Mesothelial cell of epicardium (in vitro differentiated cells): ENCODE measurements at regions not wholly inside any gene's neighbourhood (a gene's known extent, or its start where the extent isn't known, plus 50 kb on each side); places are given as distances from the start of the nearest gene placed in this dataset.

Experiments used
- DNase-seq, 2 experiments: peaks; one replicate each; pipeline ENCODE4 v3.0.0; 2021; ENCODE audit warnings: low spot score in 2 of 2; ENCODE audit not compliant: unreplicated experiment in 2 of 2
- H3K27ac Mint-ChIP-seq: 2 replicates; pipeline ENCODE4 v1.8.0; 2021; ENCODE audit warnings: mixed read lengths
- H3K27me3 Mint-ChIP-seq: 2 replicates; pipeline ENCODE4 v1.8.0; 2021; ENCODE audit warnings: low read depth, mixed read lengths
- H3K36me3 Mint-ChIP-seq: 2 replicates; pipeline ENCODE4 v1.8.0; 2021; ENCODE audit warnings: mixed read lengths
- H3K4me1 Mint-ChIP-seq: 2 replicates; pipeline ENCODE4 v1.8.0; 2021; ENCODE audit warnings: mixed read lengths
- H3K4me3 Mint-ChIP-seq: 2 replicates; pipeline ENCODE4 v1.8.0; 2021; ENCODE audit warnings: mild to moderate bottlenecking, moderate library complexity, mixed read lengths
- H3K9me3 Mint-ChIP-seq: 2 replicates; pipeline ENCODE4 v1.8.0; 2021; ENCODE audit warnings: mixed read lengths
- TF ChIP-seq, protein P1 (sequence below): fragments of 200-600 bp; sonication (generic); IDR thresholded peaks from one replicate; pipeline ENCODE4 v1.5.0; 2021; ENCODE audit warnings: antibody characterized with exemption; ENCODE audit not compliant: unreplicated experiment

DNA sequence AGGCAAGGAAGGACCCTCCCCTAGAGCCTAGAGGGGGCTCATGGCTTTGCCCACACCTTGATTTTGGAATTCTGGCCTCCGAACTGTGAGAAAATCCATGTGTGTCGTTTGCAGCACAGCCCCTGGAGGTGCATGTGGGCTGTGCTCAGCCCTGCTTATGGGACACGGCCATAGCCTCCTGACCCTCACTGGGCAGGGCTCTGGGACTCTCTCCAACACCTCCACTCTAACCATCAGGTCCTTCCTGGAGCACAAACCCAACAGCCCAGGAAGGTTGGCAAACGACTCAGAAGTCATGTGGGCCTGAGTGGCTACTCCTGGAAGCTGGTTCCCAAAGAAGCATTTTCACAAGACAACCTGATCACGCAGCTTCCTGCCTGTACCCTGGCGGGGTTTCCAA lies 144.1 kb downstream of the CTTN start:
- no peaks in the 10 kb centered on the region for H3K36me3 Mint-ChIP-seq
- TF ChIP-seq, protein P1, sequence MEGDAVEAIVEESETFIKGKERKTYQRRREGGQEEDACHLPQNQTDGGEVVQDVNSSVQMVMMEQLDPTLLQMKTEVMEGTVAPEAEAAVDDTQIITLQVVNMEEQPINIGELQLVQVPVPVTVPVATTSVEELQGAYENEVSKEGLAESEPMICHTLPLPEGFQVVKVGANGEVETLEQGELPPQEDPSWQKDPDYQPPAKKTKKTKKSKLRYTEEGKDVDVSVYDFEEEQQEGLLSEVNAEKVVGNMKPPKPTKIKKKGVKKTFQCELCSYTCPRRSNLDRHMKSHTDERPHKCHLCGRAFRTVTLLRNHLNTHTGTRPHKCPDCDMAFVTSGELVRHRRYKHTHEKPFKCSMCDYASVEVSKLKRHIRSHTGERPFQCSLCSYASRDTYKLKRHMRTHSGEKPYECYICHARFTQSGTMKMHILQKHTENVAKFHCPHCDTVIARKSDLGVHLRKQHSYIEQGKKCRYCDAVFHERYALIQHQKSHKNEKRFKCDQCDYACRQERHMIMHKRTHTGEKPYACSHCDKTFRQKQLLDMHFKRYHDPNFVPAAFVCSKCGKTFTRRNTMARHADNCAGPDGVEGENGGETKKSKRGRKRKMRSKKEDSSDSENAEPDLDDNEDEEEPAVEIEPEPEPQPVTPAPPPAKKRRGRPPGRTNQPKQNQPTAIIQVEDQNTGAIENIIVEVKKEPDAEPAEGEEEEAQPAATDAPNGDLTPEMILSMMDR: no peak
- no peak for DNase-seq
- H3K27ac Mint-ChIP-seq: no peak overlapping the region
- no peak overlapping the region for H3K4me3 Mint-ChIP-seq
- H3K4me1 Mint-ChIP-seq: peaks cover 1% of the 10 kb centered on the region
- H3K27me3 Mint-ChIP-seq: no peaks in the 10 kb centered on the region
- H3K9me3 Mint-ChIP-seq: no peaks in the 10 kb centered on the region

DNA sequence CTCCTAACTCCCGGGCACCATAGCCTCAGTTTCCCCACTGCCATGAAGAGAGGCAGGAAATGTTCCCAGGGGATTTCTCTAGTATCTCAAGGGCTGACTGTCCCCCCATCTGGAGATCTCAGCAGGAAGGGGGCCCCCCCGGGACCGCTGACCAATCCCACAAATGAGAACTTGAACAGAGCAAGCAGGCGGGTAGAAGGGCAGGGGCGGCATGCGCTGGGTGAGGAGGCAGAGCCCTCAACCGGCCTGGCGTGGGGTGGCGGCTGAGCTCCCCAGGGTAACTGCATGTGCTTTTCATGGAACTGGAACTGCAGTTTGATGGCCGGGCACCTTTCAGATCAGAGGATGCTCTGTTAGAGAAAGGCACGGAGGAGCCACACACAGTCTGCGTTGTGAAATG lies 144.5 kb downstream of the CTTN start:
- no peak overlapping the region for H3K4me3 Mint-ChIP-seq

DNA sequence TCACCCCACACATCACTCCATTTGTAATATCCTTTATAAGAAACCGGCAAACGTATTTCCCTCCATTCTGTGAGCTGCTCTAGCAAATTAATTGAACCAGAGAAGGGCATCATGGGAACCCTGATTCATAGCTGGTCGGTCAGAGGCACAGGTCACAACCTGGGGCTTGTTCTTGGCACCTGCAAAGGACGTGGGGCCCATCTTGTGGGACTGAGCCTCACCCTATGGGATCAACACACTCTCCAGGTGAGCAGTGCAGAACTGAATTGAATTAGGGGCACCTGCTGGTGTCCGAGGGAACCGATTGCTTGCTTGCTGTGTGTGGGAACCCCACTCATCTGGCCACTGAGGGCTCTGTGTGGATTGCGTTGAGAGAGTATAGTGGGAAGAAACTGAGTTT lies 145.3 kb downstream of the CTTN start:
- H3K4me1 Mint-ChIP-seq: peaks cover 4% of the 10 kb centered on the region
- TF ChIP-seq, protein P1: no peak
- DNase-seq: no peak
- no peaks in the 10 kb centered on the region for H3K9me3 Mint-ChIP-seq
- no peak overlapping the region for H3K4me3 Mint-ChIP-seq
- H3K36me3 Mint-ChIP-seq: no peaks in the 10 kb centered on the region
- no peak overlapping the region for H3K27ac Mint-ChIP-seq
- no peaks in the 10 kb centered on the region for H3K27me3 Mint-ChIP-seq

More for the DNA sequence above, 144.5 kb downstream of the CTTN start:
- no peaks in the 10 kb centered on the region for H3K36me3 Mint-ChIP-seq
- no peak for DNase-seq
- H3K4me1 Mint-ChIP-seq: peaks cover 4% of the 10 kb centered on the region
- TF ChIP-seq, protein P1: no peak
- H3K27me3 Mint-ChIP-seq: no peaks in the 10 kb centered on the region
- no peak overlapping the region for H3K27ac Mint-ChIP-seq
- H3K9me3 Mint-ChIP-seq: no peaks in the 10 kb centered on the region

DNA sequence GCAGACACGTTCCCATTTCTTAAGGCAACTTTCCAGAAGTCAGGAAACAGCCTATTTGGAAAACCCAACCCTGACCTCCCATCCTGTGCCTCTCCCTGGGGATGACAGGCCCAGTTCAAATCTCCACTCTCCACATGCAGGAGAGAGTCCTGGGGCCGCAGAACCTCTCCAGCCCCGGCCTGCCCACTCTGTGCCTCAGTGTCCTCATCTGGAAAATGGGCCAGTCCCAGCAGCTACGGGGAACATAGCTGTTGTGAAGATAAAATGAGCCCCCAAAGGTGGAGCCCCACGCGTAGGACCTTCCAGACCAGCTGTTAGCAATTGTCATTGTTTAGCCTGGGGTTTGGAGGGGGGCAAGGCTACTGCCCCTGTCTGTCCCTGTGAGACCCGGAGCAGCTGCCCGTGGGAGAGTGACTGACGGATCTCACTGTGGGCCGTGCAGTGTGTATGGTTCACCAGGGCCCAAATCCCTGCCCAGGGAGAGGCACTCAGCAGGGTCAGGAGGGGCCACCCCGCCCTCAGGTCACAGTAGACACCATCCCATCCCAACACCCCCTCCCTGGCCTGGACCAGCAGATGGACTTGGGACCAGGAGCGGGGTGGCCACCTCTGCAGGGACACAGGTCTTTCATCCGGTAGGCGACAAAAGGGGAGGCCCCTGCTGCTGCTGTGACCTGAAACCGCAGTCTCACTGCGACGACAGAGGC lies 145.9 kb downstream of the CTTN start:
- no peak overlapping the region for H3K4me3 Mint-ChIP-seq
- no peak for DNase-seq
- TF ChIP-seq, protein P1: no peak
- H3K36me3 Mint-ChIP-seq: no peaks in the 10 kb centered on the region
- no peaks in the 10 kb centered on the region for H3K27me3 Mint-ChIP-seq
- peaks cover 4% of the 10 kb centered on the region for H3K4me1 Mint-ChIP-seq
- H3K27ac Mint-ChIP-seq: no peak overlapping the region
- no peaks in the 10 kb centered on the region for H3K9me3 Mint-ChIP-seq

DNA sequence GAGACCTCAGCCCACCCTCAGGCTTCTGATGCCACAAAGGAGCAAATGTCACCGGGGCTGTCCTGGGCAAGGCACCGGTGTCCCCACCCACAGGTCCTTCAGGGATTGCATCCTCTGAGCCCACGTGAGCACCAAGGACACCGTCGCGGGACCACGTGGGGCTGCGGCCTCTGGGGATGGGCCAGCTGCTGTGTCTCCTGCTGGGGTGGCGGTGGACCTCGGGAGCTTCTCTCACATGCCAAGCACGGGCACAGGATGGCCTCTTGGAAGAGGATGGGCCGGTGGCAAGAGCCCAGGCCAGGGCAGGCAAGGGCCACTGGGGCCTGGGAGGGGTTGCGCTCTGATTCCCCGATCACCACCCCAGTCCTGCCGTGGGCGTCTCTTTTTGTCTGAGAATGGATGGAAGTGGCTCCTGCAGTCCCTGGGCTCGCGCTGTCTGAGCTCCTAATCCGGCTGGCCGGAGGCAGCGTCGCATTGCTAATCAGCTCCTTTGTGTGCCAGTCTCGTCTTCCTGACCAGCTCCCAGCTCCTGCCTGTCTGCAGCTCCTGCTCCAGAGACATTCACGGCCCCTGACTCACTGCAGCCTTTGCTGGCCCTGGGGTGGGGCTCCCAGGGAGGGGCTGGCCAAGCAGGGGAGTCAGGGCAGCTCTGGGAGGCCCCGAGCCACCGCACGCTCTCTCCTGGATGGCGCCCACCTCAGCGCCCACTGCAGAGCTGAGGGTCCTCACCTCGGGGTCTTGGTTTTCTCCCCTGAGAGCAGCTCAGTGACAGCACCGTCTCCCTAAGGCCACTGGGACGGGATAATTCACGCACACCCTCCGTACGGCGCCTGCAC lies 146.7 kb downstream of the CTTN start:
- Mint-ChIP-seq H3K27ac (no peak overlapping the region), H3K4me3 (no peak overlapping the region), H3K9me3 (no peaks in the 10 kb centered on the region), H3K4me1 (peaks cover 4% of the 10 kb centered on the region), H3K27me3 (no peaks in the 10 kb centered on the region), H3K36me3 (no peaks in the 10 kb centered on the region)
- DNase-seq: no peak
- TF ChIP-seq, protein P1: no peak
